ENCODE measurements at regions not wholly inside any gene's neighbourhood (a gene's known extent, or its start where the extent isn't known, plus 50 kb on each side); places are given as distances from the start of the nearest gene placed in this dataset.
"Not testable (repeated sequence)": the region's sequence is repeated elsewhere in the genome, so short reads cannot be mapped to it uniquely, and the experiment has no call there.

GRCh38 chr3:8315526-8315925 lies 186.1 kb upstream of the LMCD1 start:
- DNase-seq = not testable (repeated sequence)

GRCh38 chr3:8317661-8318649 lies 183.7 kb upstream of the LMCD1 start:
- DNase-seq = peak; percentile 85

- DNase-seq = no peak
Measured at GRCh38 chr3:8319935-8320634, 181.5 kb upstream of the LMCD1 start.

GRCh38 chr3:8320711-8321458 lies 180.7 kb upstream of the LMCD1 start:
- peak; percentile 29 for DNase-seq

- peak; percentile 39 for DNase-seq
Measured at GRCh38 chr3:8324747-8325146, 176.9 kb upstream of the LMCD1 start.

- DNase-seq = no peak
Measured at GRCh38 chr3:8325306-8325705, 176.3 kb upstream of the LMCD1 start.

GRCh38 chr3:8325833-8326232 lies 175.8 kb upstream of the LMCD1 start:
- DNase-seq = not testable (repeated sequence)

- peak; percentile 49 for DNase-seq
Measured at GRCh38 chr3:8327739-8328138, 173.9 kb upstream of the LMCD1 start.

GRCh38 chr3:8328967-8329366 lies 172.7 kb upstream of the LMCD1 start:
- DNase-seq = peak; percentile 84

- DNase-seq = no peak
Measured at GRCh38 chr3:8329598-8329997, 172.0 kb upstream of the LMCD1 start.

GRCh38 chr3:8336456-8336855 lies 165.2 kb upstream of the LMCD1 start:
- no peak for DNase-seq

GRCh38 chr3:8338424-8338823 lies 163.2 kb upstream of the LMCD1 start:
- no peak for DNase-seq

GRCh38 chr3:8341821-8342247 lies 159.8 kb upstream of the LMCD1 start:
- DNase-seq = no peak

- DNase-seq = no peak
Measured at GRCh38 chr3:8343058-8343457, 158.6 kb upstream of the LMCD1 start.

GRCh38 chr3:8345398-8345797 lies 156.2 kb upstream of the LMCD1 start:
- DNase-seq = no peak

- DNase-seq = no peak
Measured at GRCh38 chr3:8348076-8348475, 153.5 kb upstream of the LMCD1 start.

- DNase-seq = no peak
Measured at GRCh38 chr3:8352475-8352874, 149.1 kb upstream of the LMCD1 start.

- no peak for DNase-seq
Measured at GRCh38 chr3:8353364-8353763, 148.3 kb upstream of the LMCD1 start.

- DNase-seq = no peak
Measured at GRCh38 chr3:8355346-8355745, 146.3 kb upstream of the LMCD1 start.

- not testable (repeated sequence) for DNase-seq
Measured at GRCh38 chr3:8356066-8356465, 145.6 kb upstream of the LMCD1 start.

GRCh38 chr3:8357859-8358258 lies 143.8 kb upstream of the LMCD1 start:
- DNase-seq = no peak

- no peak for DNase-seq
Measured at GRCh38 chr3:8359133-8359532, 142.5 kb upstream of the LMCD1 start.

- DNase-seq = no peak
Measured at GRCh38 chr3:8363200-8363599, 138.4 kb upstream of the LMCD1 start.

Data from NCI-H2029 (cell line).